ENCODE measurements at regions not wholly inside any gene's neighbourhood (a gene's known extent, or its start where the extent isn't known, plus 50 kb on each side); places are given as distances from the start of the nearest gene placed in this dataset.

DNA sequence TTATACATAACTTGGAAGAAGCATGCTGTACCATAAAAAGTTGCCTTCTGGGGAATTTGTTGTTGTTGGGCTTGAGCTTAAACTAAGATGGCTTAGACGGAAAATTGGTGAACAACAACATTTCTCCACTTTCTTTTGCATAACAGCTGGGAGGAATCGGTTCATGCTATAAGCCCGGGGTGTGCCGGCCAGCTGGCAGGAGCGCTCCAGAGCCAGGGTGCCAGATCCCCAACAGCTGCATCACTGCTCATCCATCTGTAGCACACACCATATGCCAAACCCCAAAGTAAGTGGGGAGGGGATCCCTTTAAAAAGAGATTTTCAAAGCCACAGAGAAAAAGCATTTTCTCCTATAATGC lies 419.5 kb upstream of the ARGLU1 start:
- TF ChIP-seq, protein P1, sequence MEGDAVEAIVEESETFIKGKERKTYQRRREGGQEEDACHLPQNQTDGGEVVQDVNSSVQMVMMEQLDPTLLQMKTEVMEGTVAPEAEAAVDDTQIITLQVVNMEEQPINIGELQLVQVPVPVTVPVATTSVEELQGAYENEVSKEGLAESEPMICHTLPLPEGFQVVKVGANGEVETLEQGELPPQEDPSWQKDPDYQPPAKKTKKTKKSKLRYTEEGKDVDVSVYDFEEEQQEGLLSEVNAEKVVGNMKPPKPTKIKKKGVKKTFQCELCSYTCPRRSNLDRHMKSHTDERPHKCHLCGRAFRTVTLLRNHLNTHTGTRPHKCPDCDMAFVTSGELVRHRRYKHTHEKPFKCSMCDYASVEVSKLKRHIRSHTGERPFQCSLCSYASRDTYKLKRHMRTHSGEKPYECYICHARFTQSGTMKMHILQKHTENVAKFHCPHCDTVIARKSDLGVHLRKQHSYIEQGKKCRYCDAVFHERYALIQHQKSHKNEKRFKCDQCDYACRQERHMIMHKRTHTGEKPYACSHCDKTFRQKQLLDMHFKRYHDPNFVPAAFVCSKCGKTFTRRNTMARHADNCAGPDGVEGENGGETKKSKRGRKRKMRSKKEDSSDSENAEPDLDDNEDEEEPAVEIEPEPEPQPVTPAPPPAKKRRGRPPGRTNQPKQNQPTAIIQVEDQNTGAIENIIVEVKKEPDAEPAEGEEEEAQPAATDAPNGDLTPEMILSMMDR (IDR thresholded peaks at IDR 0.05) = no peak
- TF ChIP-seq POLR2A (IDR thresholded peaks at IDR 0.05) = no peak

All from thyroid gland (tissue), 4 donors.